Parathyroid adenoma (tissue), 2 donors: ENCODE measurements at regions not wholly inside any gene's neighbourhood (a gene's known extent, or its start where the extent isn't known, plus 50 kb on each side); places are given as distances from the start of the nearest gene placed in this dataset.

Source experiments
- H2AFZ ChIP-seq: fragments of 300-600 bp; sonication (generic); one replicate; pipeline ENCODE4 v1.7.0; 2017; ENCODE audit warnings: antibody characterized with exemption, mild to moderate bottlenecking
- H3K27ac ChIP-seq: fragments of 300-600 bp; sonication (generic); one replicate; pipeline ENCODE4 v1.7.0; 2017
- H3K27me3 ChIP-seq: fragments of 300-600 bp; sonication (generic); one replicate; pipeline ENCODE4 v1.7.0; 2017; ENCODE audit warnings: low read length; ENCODE audit not compliant: control insufficient read depth, insufficient read depth
- H3K36me3 ChIP-seq: fragments of 300-600 bp; sonication (generic); one replicate; pipeline ENCODE4 v1.7.0; 2017; ENCODE audit warnings: low read length; ENCODE audit not compliant: control insufficient read depth, insufficient read depth
- H3K4me1 ChIP-seq: fragments of 300-600 bp; sonication (generic); one replicate; pipeline ENCODE4 v1.7.0; 2017; ENCODE audit warnings: control low read depth
- H3K4me2 ChIP-seq: fragments of 300-600 bp; sonication (generic); one replicate; pipeline ENCODE4 v1.7.0; 2017; ENCODE audit warnings: low read length
- H3K4me3 ChIP-seq: fragments of 300-600 bp; sonication (generic); one replicate; pipeline ENCODE4 v1.7.0; 2017; ENCODE audit warnings: low read depth, low read length
- H3K79me2 ChIP-seq: fragments of 300-600 bp; sonication (generic); one replicate; pipeline ENCODE4 v1.7.0; 2017; ENCODE audit warnings: control low read depth
- H3K9ac ChIP-seq: fragments of 300-600 bp; sonication (generic); one replicate; pipeline ENCODE4 v1.7.0; 2017; ENCODE audit warnings: mild to moderate bottlenecking
- H3K9me3 ChIP-seq: fragments of 300-600 bp; sonication (generic); one replicate; pipeline ENCODE4 v1.7.0; 2017; ENCODE audit warnings: low read length; ENCODE audit not compliant: control insufficient read depth
- CTCF ChIP-seq: fragments of 300-600 bp; sonication (generic); IDR thresholded peaks from one replicate; pipeline ENCODE4 v1.7.0; 2017; ENCODE audit warnings: antibody characterized with exemption, mild to moderate bottlenecking
- donor health status: primary hyperparathyroidism.

DNA sequence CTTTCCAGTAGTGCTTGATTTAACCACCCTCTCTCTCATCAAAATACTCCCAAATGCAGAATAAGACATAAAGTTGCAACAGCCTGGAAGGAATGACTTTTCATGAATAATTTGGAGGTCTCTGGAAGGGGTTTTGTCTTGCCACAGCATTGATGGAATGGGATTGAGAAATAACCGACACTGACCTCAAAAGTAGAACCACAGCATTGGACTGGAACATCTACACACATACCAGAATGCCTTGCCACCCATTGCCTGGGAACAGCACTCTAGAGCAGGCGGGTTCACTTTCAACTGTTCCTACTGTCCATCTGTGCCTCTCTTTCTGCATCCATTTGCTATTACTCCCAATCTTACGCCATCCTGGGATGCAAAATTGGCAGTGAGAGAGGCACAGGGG lies 149.1 kb upstream of the USP24 start:
- H3K4me1 ChIP-seq = no peaks in the 10 kb centered on the region
- no peak overlapping the region for H3K27ac ChIP-seq
- no peak for TF ChIP-seq CTCF
- no peak overlapping the region for H3K4me3 ChIP-seq
- H3K4me2 ChIP-seq = no peak overlapping the region
- no peaks in the 10 kb centered on the region for H3K9me3 ChIP-seq
- no peaks in the 10 kb centered on the region for H3K27me3 ChIP-seq
- H3K36me3 ChIP-seq = no peaks in the 10 kb centered on the region
- H3K79me2 ChIP-seq = no peaks in the 10 kb centered on the region
- no peak overlapping the region for H2AFZ ChIP-seq
- H3K9ac ChIP-seq = no peak overlapping the region

GRCh38 chr1:55363268-55363667 lies 148.1 kb upstream of the USP24 start:
- Histone ChIP-seq H3K79me2 (no peaks in the 10 kb centered on the region), H2AFZ (no peak overlapping the region), H3K4me2 (no peak overlapping the region), H3K4me1 (no peaks in the 10 kb centered on the region), H3K27ac (no peak overlapping the region), H3K9me3 (no peaks in the 10 kb centered on the region), H3K4me3 (no peak overlapping the region), H3K9ac (no peak overlapping the region), H3K36me3 (no peaks in the 10 kb centered on the region), H3K27me3 (no peaks in the 10 kb centered on the region)
- TF ChIP-seq CTCF = no peak

- H3K79me2 ChIP-seq = no peaks in the 10 kb centered on the region
- no peak overlapping the region for H3K4me3 ChIP-seq
- H3K36me3 ChIP-seq = no peaks in the 10 kb centered on the region
- no peak overlapping the region for H2AFZ ChIP-seq
- no peak overlapping the region for H3K4me2 ChIP-seq
- no peaks in the 10 kb centered on the region for H3K27me3 ChIP-seq
- no peak overlapping the region for H3K27ac ChIP-seq
- no peaks in the 10 kb centered on the region for H3K9me3 ChIP-seq
- TF ChIP-seq CTCF = no peak
- H3K4me1 ChIP-seq = no peaks in the 10 kb centered on the region
- no peak overlapping the region for H3K9ac ChIP-seq
Observed at GRCh38 chr1:55362558-55362957, 147.4 kb upstream of the USP24 start.

- TF ChIP-seq CTCF = no peak
- Histone ChIP-seq H3K27me3 (no peaks in the 10 kb centered on the region), H3K79me2 (no peaks in the 10 kb centered on the region), H3K4me3 (no peak overlapping the region), H3K4me2 (no peak overlapping the region), H3K9ac (no peak overlapping the region), H3K27ac (no peak overlapping the region), H3K9me3 (no peaks in the 10 kb centered on the region), H2AFZ (no peak overlapping the region), H3K4me1 (no peaks in the 10 kb centered on the region), H3K36me3 (no peaks in the 10 kb centered on the region)
Observed at GRCh38 chr1:55359611-55360010, 144.4 kb upstream of the USP24 start.

DNA sequence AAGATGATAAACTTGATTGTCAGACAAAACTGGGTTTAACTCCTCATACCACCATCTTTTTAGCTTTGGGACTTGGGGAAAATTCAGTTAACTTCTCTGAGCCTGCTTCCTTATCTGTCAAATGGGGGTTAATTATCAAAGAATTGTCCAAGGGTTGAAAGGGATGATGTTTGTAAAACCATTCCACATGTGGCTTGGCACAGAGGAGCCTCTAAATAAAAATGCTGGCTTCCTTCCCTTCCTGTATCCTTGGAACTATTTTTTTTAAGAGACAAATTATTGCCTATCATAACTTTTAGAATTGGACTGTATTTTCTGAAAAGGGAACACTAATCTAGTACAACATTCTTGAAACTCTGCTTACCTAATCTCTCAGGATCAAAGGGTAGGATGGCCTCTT lies 143.4 kb upstream of the USP24 start:
- no peak overlapping the region for H3K4me2 ChIP-seq
- H3K27ac ChIP-seq = no peak overlapping the region
- no peak overlapping the region for H3K4me3 ChIP-seq
- no peak overlapping the region for H3K9ac ChIP-seq
- no peak overlapping the region for H2AFZ ChIP-seq
- no peaks in the 10 kb centered on the region for H3K9me3 ChIP-seq
- H3K4me1 ChIP-seq = no peaks in the 10 kb centered on the region
- H3K36me3 ChIP-seq = no peaks in the 10 kb centered on the region
- H3K79me2 ChIP-seq = no peaks in the 10 kb centered on the region
- TF ChIP-seq CTCF = no peak
- H3K27me3 ChIP-seq = no peaks in the 10 kb centered on the region
